H9 (cell line): ENCODE measurements at regions not wholly inside any gene's neighbourhood (a gene's known extent, or its start where the extent isn't known, plus 50 kb on each side); places are given as distances from the start of the nearest gene placed in this dataset.

Source experiments
- DNase-seq: peaks from one replicate; pipeline ENCODE4 v3.0.0-alpha.2; 2017
- H2AFZ ChIP-seq: one replicate; pipeline ENCODE4 v1.6.1; 2013; ENCODE audit warnings: mild to moderate bottlenecking, low read length, control low read depth, moderate library complexity
- H2AK5ac ChIP-seq: 2 replicates; pipeline ENCODE4 v1.6.1; 2013; ENCODE audit warnings: low read length, control low read depth, mixed read lengths; ENCODE audit not compliant: insufficient read length
- H2BK120ac ChIP-seq: one replicate; pipeline ENCODE4 v1.6.1; 2013; ENCODE audit warnings: low read depth, mild to moderate bottlenecking, low read length, control low read depth, inconsistent platforms; ENCODE audit not compliant: poor library complexity, severe bottlenecking
- H2BK12ac ChIP-seq: 2 replicates; pipeline ENCODE4 v1.6.1; 2013; ENCODE audit warnings: low read length, control low read depth, mixed read lengths, low read depth; ENCODE audit not compliant: insufficient read length
- H2BK15ac ChIP-seq: 2 replicates; pipeline ENCODE4 v1.6.1; 2013; ENCODE audit warnings: low read depth, low read length, control low read depth
- H2BK20ac ChIP-seq: one replicate; pipeline ENCODE4 v1.6.1; 2013; ENCODE audit warnings: low read depth, mild to moderate bottlenecking, low read length, control low read depth, inconsistent platforms; ENCODE audit not compliant: poor library complexity, severe bottlenecking
- H2BK5ac ChIP-seq: 2 replicates; pipeline ENCODE4 v1.6.1; 2013; ENCODE audit warnings: low read length, control low read depth, mixed read lengths; ENCODE audit not compliant: insufficient read length
- H3K14ac ChIP-seq: 2 replicates; pipeline ENCODE4 v1.6.1; 2013; ENCODE audit warnings: low read length, control low read depth; ENCODE audit not compliant: insufficient read depth
- H3K18ac ChIP-seq: 2 replicates; pipeline ENCODE4 v1.6.1; 2013; ENCODE audit warnings: low read depth, mild to moderate bottlenecking, mixed read lengths, low read length, control low read depth; ENCODE audit not compliant: insufficient read length
- H3K23ac ChIP-seq: 2 replicates; pipeline ENCODE4 v1.6.1; 2013; ENCODE audit warnings: low read length, control low read depth, mixed read lengths, low read depth; ENCODE audit not compliant: insufficient read length
- H3K23me2 ChIP-seq: 2 replicates; pipeline ENCODE4 v1.6.1; 2013; ENCODE audit warnings: low read depth, mild to moderate bottlenecking, mixed read lengths, low read length, control low read depth; ENCODE audit not compliant: insufficient read length, poor library complexity, severe bottlenecking
- H3K27ac ChIP-seq: 2 replicates; pipeline ENCODE4 v1.5.1; 2013; ENCODE audit warnings: low read length, control low read depth, mixed read lengths, low read depth; ENCODE audit not compliant: insufficient read length
- H3K27me3 ChIP-seq: 2 replicates; pipeline ENCODE4 v1.6.1; 2013; ENCODE audit warnings: low read length, control low read depth, inconsistent platforms; ENCODE audit not compliant: insufficient read depth
- H3K4ac ChIP-seq: 2 replicates; pipeline ENCODE4 v1.6.1; 2013; ENCODE audit warnings: low read depth, mild to moderate bottlenecking, control low read depth, inconsistent platforms, low read length, moderate library complexity
- H3K4me1 ChIP-seq: 2 replicates; pipeline ENCODE4 v1.6.1; 2013; ENCODE audit warnings: low read length, control low read depth, inconsistent platforms; ENCODE audit not compliant: insufficient read depth
- H3K4me2 ChIP-seq: 2 replicates; pipeline ENCODE4 v1.6.1; 2013; ENCODE audit warnings: low read length, control low read depth, mixed read lengths; ENCODE audit not compliant: insufficient read length, insufficient read depth
- H3K56ac ChIP-seq: 2 replicates; pipeline ENCODE4 v1.6.1; 2013; ENCODE audit warnings: low read depth, mild to moderate bottlenecking, mixed read lengths, low read length, control low read depth; ENCODE audit not compliant: insufficient read length
- H3K79me1 ChIP-seq: 2 replicates; pipeline ENCODE4 v1.6.1; 2013; ENCODE audit warnings: low read depth, mild to moderate bottlenecking, moderate library complexity, low read length, control low read depth, inconsistent platforms; ENCODE audit not compliant: insufficient read depth, poor library complexity, severe bottlenecking
- H3K79me2 ChIP-seq: 2 replicates; pipeline ENCODE4 v1.6.1; 2013; ENCODE audit warnings: low read length, control low read depth, inconsistent platforms; ENCODE audit not compliant: insufficient read depth
- H3K9ac ChIP-seq: 2 replicates; pipeline ENCODE4 v1.6.1; 2013; ENCODE audit warnings: low read length, control low read depth, mixed read lengths; ENCODE audit not compliant: insufficient read length; ENCODE audit errors: extremely low read depth
- H3K9me3 ChIP-seq: one replicate; pipeline ENCODE4 v1.6.1; 2013; ENCODE audit warnings: low read depth, low read length, inconsistent platforms; ENCODE audit not compliant: control insufficient read depth
- H3T11ph ChIP-seq: one replicate; pipeline ENCODE4 v1.6.1; 2013; ENCODE audit warnings: mild to moderate bottlenecking, low read length, control low read depth, inconsistent platforms
- H4K20me1 ChIP-seq: one replicate; pipeline ENCODE4 v1.6.1; 2013; ENCODE audit not compliant: control insufficient read depth, insufficient read length, insufficient read depth
- H4K5ac ChIP-seq: 2 replicates; pipeline ENCODE4 v1.6.1; 2013; ENCODE audit warnings: low read depth, mild to moderate bottlenecking, mixed read lengths, low read length, control low read depth; ENCODE audit not compliant: insufficient read length
- H4K8ac ChIP-seq: replicated peaks from 2 replicates; pipeline ENCODE4 v1.6.1; 2013; ENCODE audit warnings: low read length, control low read depth, mixed read lengths, low read depth; ENCODE audit not compliant: insufficient read length
- H4K91ac ChIP-seq: 2 replicates; pipeline ENCODE4 v1.6.1; 2013; ENCODE audit warnings: low read depth, mild to moderate bottlenecking, moderate library complexity, mixed read lengths, low read length, control low read depth; ENCODE audit not compliant: insufficient read length
- H3K27ac Mint-ChIP-seq, 3 experiments: 2 replicates in 2 of 3; 3 replicates in 1 of 3; pipeline ENCODE4 v1.8.0; 2020 to 2021; ENCODE audit warnings: mixed read lengths in 3 of 3, mild to moderate bottlenecking in 1 of 3, moderate library complexity in 1 of 3
- H3K27me3 Mint-ChIP-seq: 2 replicates; pipeline ENCODE4 v1.8.0; 2021; ENCODE audit warnings: low read depth, mild to moderate bottlenecking, moderate library complexity, mixed read lengths
- H3K36me3 Mint-ChIP-seq, 3 experiments: 2 replicates in 2 of 3; 3 replicates in 1 of 3; pipeline ENCODE4 v1.8.0; 2020 to 2021; ENCODE audit warnings: low read depth in 3 of 3, mixed read lengths in 3 of 3; ENCODE audit not compliant: insufficient read depth in 1 of 3
- H3K4me1 Mint-ChIP-seq, 2 experiments: 2 replicates each; pipeline ENCODE4 v1.8.0; 2020; ENCODE audit warnings: mixed read lengths in 2 of 2
- H3K4me3 Mint-ChIP-seq, 2 experiments: 2 replicates in 1 of 2; 3 replicates in 1 of 2; pipeline ENCODE4 v1.8.0; 2020 to 2021; ENCODE audit warnings: mild to moderate bottlenecking in 2 of 2, mixed read lengths in 2 of 2, moderate library complexity in 1 of 2
- H3K9me3 Mint-ChIP-seq, 2 experiments: 2 replicates in 1 of 2; 3 replicates in 1 of 2; pipeline ENCODE4 v1.8.0; 2020; ENCODE audit warnings: mild to moderate bottlenecking in 2 of 2, mixed read lengths in 2 of 2, moderate library complexity in 1 of 2
- CTCF ChIP-seq: fragments of 200-600 bp; sonication (generic); conservative IDR thresholded peaks from 3 replicates; pipeline ENCODE4 v1.8.0; 2021; ENCODE audit warnings: antibody characterized with exemption, mild to moderate bottlenecking
- WGBS: extraction: QIAGEN DNeasy Blood & Tissue Kit; methylation state at CpG from one replicate; pipeline ENCODE4 v1.1.7; 2013; ENCODE audit warnings: missing lambda C conversion rate, low lambda C conversion rate, mixed read lengths; ENCODE audit not compliant: insufficient read length; ENCODE audit errors: extremely low coverage; 5-methylcytosine and 5-hydroxymethylcytosine counted together

DNA sequence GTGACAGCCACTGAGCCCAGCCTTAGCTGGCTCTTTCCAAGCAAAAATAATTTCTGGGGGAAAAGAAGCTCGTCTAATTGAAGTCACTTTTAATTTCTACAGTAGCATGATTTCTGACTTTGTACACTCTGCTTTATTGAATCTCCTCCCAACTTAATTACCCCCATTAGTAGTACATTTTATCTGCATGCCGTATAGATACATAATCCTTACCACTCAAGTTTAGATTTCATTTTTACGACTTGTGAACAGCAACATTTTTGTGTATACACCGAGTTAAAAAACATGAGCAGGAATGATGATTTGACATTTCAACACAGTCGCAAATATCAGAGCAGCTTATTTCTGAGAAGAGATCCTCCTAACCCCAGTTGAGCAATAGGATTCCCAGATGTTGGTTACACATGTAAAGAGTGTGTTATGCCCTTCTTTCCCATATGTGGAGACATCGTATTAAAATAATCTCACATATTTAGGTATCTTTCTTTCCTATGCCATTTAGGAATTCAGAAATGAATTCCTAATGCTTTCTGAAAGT lies 127.3 kb upstream of the MTHFD1L start:
- H3K4me1 ChIP-seq = no peaks in the 10 kb centered on the region
- no peaks in the 10 kb centered on the region for H3K9me3 Mint-ChIP-seq

More for the DNA sequence above, 127.3 kb upstream of the MTHFD1L start:
- no peak overlapping the region for H4K5ac ChIP-seq
- no peak overlapping the region for H3K18ac ChIP-seq
- H2AFZ ChIP-seq = no peak overlapping the region
- H3K9me3 ChIP-seq = no peaks in the 10 kb centered on the region
- H2BK15ac ChIP-seq = no peak overlapping the region
- H4K20me1 ChIP-seq = no peaks in the 10 kb centered on the region
- H3K27me3 Mint-ChIP-seq = peaks cover 4% of the 10 kb centered on the region; the same call in 1 of the 2 replicates
- no peak overlapping the region for H4K8ac ChIP-seq
- H3K4me1 Mint-ChIP-seq = peaks cover under 1 to 4% of the 10 kb centered on the region in 2 experiments; a peak in 1 of 4 replicates
- no peaks in the 10 kb centered on the region for H3K23me2 ChIP-seq
- no peak overlapping the region for H3K23ac ChIP-seq
- no peak overlapping the region for H2AK5ac ChIP-seq
- no peaks in the 10 kb centered on the region for H3K79me1 ChIP-seq
- H3K27ac ChIP-seq = no peak overlapping the region
- no peaks in the 10 kb centered on the region for H3K27me3 ChIP-seq
- H3K27ac Mint-ChIP-seq = no peak overlapping the region
- H3K9ac ChIP-seq = no peak overlapping the region
- no peak overlapping the region for H3T11ph ChIP-seq
- DNase-seq = no peak
- H2BK120ac ChIP-seq = no peak overlapping the region
- H3K79me2 ChIP-seq = no peaks in the 10 kb centered on the region
- H3K14ac ChIP-seq = no peak overlapping the region
- no peak overlapping the region for H3K56ac ChIP-seq
- no peak overlapping the region for H2BK12ac ChIP-seq
- no peak overlapping the region for H2BK20ac ChIP-seq
- no CpG with 5 or more reads among the region's 6 CpGs for WGBS
- H3K4me2 ChIP-seq = no peak overlapping the region
- H3K36me3 Mint-ChIP-seq = no peaks in the 10 kb centered on the region
- no peak for TF ChIP-seq CTCF
- H3K4ac ChIP-seq = no peak overlapping the region
- H2BK5ac ChIP-seq = no peak overlapping the region
- H3K4me3 Mint-ChIP-seq = no peak overlapping the region
- H4K91ac ChIP-seq = no peak overlapping the region
